H1 (cell line): ENCODE measurements at regions not wholly inside any gene's neighbourhood (a gene's known extent, or its start where the extent isn't known, plus 50 kb on each side); places are given as distances from the start of the nearest gene placed in this dataset.
A peak's percentile ranks its signal among the peaks of the same experiment; 100 is the strongest.

Experiments
- CTCF ChIA-PET: fragments of 300-600 bp; sonication (Branson Sonifier 250); formaldehyde crosslinking; loops from one replicate; lab custom pipeline; 2021; ENCODE audit not compliant: partially characterized antibody; lab: Charles Lee
- POLR2A ChIA-PET: fragments of 300-600 bp; sonication (Branson Sonifier 250); formaldehyde crosslinking; loops from one replicate; lab custom pipeline; 2021; ENCODE audit warnings: inconsistent platforms; ENCODE audit not compliant: partially characterized antibody; lab: Charles Lee
- DNase-seq, 2 experiments: peaks; one replicate each; pipeline versions ENCODE4 v3.0.0 to v3.0.0-alpha.2; 2010 to 2022; ENCODE audit warnings: low spot score in 2 of 2, low read depth in 1 of 2, mixed read lengths in 1 of 2
- FAIRE-seq: peaks from 2 replicates; lab custom pipeline; 2011; peaks lifted over from hg19 to GRCh38; lab: Jason Lieb, UNC
- H2AFZ ChIP-seq: 2 replicates; pipeline ENCODE4 v1.8.1; 2012; ENCODE audit warnings: low read length, inconsistent platforms
- H2AK5ac ChIP-seq: 2 replicates; pipeline ENCODE4 v1.6.1; 2013; ENCODE audit warnings: low read depth, low read length
- H2BK120ac ChIP-seq: replicated peaks from 2 replicates; pipeline ENCODE3; 2013; ENCODE audit warnings: low read depth, low read length, inconsistent platforms
- H2BK12ac ChIP-seq: 2 replicates; pipeline ENCODE4 v1.6.1; 2013; ENCODE audit warnings: low read depth, low read length
- H2BK15ac ChIP-seq: 2 replicates; pipeline ENCODE4 v1.6.1; 2013; ENCODE audit warnings: low read length
- H2BK20ac ChIP-seq: 2 replicates; pipeline ENCODE4 v1.6.1; 2013; ENCODE audit warnings: low read length
- H2BK5ac ChIP-seq: 2 replicates; pipeline ENCODE4 v1.6.1; 2013; ENCODE audit warnings: low read depth, low read length
- H3K14ac ChIP-seq: 2 replicates; pipeline ENCODE4 v1.6.1; 2013; ENCODE audit warnings: inconsistent platforms; ENCODE audit not compliant: insufficient read length
- H3K18ac ChIP-seq: 2 replicates; pipeline ENCODE4 v1.6.1; 2013; ENCODE audit warnings: low read length; ENCODE audit errors: extremely low read depth
- H3K23ac ChIP-seq: 2 replicates; pipeline ENCODE4 v1.6.1; 2013; ENCODE audit warnings: inconsistent platforms; ENCODE audit not compliant: insufficient read length
- H3K23me2 ChIP-seq: 2 replicates; pipeline ENCODE4 v1.6.1; 2013; ENCODE audit warnings: low read depth, low read length
- H3K27ac ChIP-seq: 2 replicates; pipeline ENCODE4 v1.6.1; 2011; ENCODE audit warnings: low read depth, low read length, inconsistent platforms
- H3K27me3 ChIP-seq, 4 experiments: replicated peaks in 1 of 4; 1 replicate in 1 of 4; 2 replicates in 3 of 4; pipeline versions ENCODE4 v1.6.1 to v1.8.1; 2011 to 2013; ENCODE audit warnings: low read length in 3 of 4, mild to moderate bottlenecking in 3 of 4, inconsistent platforms in 2 of 4, mixed read lengths in 2 of 4, moderate library complexity in 1 of 4; ENCODE audit not compliant: control insufficient read depth in 3 of 4, insufficient read depth in 3 of 4; ENCODE audit errors: extremely low read depth in 1 of 4
- H3K36me3 ChIP-seq, 4 experiments: 2 replicates each; pipeline versions ENCODE4 v1.6.1 to v1.8.1; 2011 to 2013; ENCODE audit warnings: mild to moderate bottlenecking in 4 of 4, low read length in 3 of 4, moderate library complexity in 2 of 4, control low read depth in 1 of 4, inconsistent platforms in 1 of 4; ENCODE audit not compliant: insufficient read depth in 4 of 4, control insufficient read depth in 2 of 4
- H3K4ac ChIP-seq: replicated peaks from 2 replicates; pipeline ENCODE3; 2013; ENCODE audit warnings: low read length, low read depth, mixed read lengths, inconsistent platforms; ENCODE audit not compliant: insufficient read length
- H3K4me1 ChIP-seq, 4 experiments: replicated peaks in 1 of 4; 1 replicate in 1 of 4; 2 replicates in 3 of 4; pipeline versions ENCODE4 v1.6.1 to v1.8.1; 2011 to 2013; ENCODE audit warnings: low read length in 3 of 4, inconsistent platforms in 2 of 4, mixed read lengths in 1 of 4; ENCODE audit not compliant: insufficient read depth in 4 of 4, control insufficient read depth in 3 of 4
- H3K4me2 ChIP-seq, 2 experiments: 2 replicates each; pipeline versions ENCODE4 v1.6.1 to v1.8.1; 2011 to 2013; ENCODE audit warnings: low read depth in 2 of 2, low read length in 2 of 2, control low read depth in 1 of 2, inconsistent platforms in 1 of 2, mild to moderate bottlenecking in 1 of 2; ENCODE audit not compliant: insufficient read depth in 1 of 2
- H3K4me3 ChIP-seq, 4 experiments: fragments of 200-600, 300-600 bp in 1 of 4; sonication (generic), shearing (Covaris generic), sonication (Bioruptor Twin) in 1 of 4; 2 replicates each; pipeline versions ENCODE4 v1.5.1 to v1.8.1; 2011 to 2016; ENCODE audit warnings: low read length in 4 of 4, low read depth in 3 of 4, control low read depth in 2 of 4, inconsistent platforms in 2 of 4, mild to moderate bottlenecking in 2 of 4, mixed read lengths in 1 of 4, moderate library complexity in 1 of 4; ENCODE audit not compliant: insufficient read depth in 2 of 4; ENCODE audit errors: extremely low read depth in 1 of 4
- H3K56ac ChIP-seq: replicated peaks from 2 replicates; pipeline ENCODE3; 2013; ENCODE audit warnings: low read depth, mild to moderate bottlenecking, mixed read lengths, low read length, inconsistent platforms; ENCODE audit not compliant: insufficient read length
- H3K79me1 ChIP-seq: 2 replicates; pipeline ENCODE4 v1.6.1; 2013; ENCODE audit warnings: low read depth, low read length, control low read depth
- H3K79me2 ChIP-seq, 2 experiments: 2 replicates each; pipeline versions ENCODE4 v1.6.1 to v1.8.1; 2012 to 2013; ENCODE audit warnings: low read length in 2 of 2, mild to moderate bottlenecking in 2 of 2, inconsistent platforms in 1 of 2; ENCODE audit not compliant: insufficient read depth in 2 of 2, control insufficient read depth in 1 of 2
- H3K9ac ChIP-seq, 4 experiments: replicated peaks in 1 of 4; 1 replicate in 1 of 4; 2 replicates in 3 of 4; pipeline versions ENCODE4 v1.6.1 to v1.8.1; 2011 to 2013; ENCODE audit warnings: low read depth in 3 of 4, low read length in 3 of 4, control low read depth in 2 of 4, mild to moderate bottlenecking in 2 of 4, moderate library complexity in 2 of 4, inconsistent platforms in 1 of 4; ENCODE audit errors: extremely low read depth in 1 of 4
- H3K9me3 ChIP-seq, 2 experiments: 2 replicates each; pipeline versions ENCODE4 v1.6.1 to v1.8.1; 2012 to 2013; ENCODE audit warnings: mild to moderate bottlenecking in 2 of 2, moderate library complexity in 2 of 2, control low read depth in 1 of 2, inconsistent platforms in 1 of 2, low read depth in 1 of 2, low read length in 1 of 2, mixed read lengths in 1 of 2; ENCODE audit not compliant: insufficient read depth in 2 of 2
- H4K20me1 ChIP-seq, 2 experiments: replicated peaks in 1 of 2; 2 replicates each; pipeline versions ENCODE3 to v1.8.1; 2011 to 2013; ENCODE audit warnings: inconsistent platforms in 2 of 2, low read length in 2 of 2, mild to moderate bottlenecking in 1 of 2; ENCODE audit not compliant: insufficient read depth in 2 of 2, control insufficient read depth in 1 of 2
- H4K5ac ChIP-seq: 2 replicates; pipeline ENCODE4 v1.6.1; 2013; ENCODE audit warnings: low read length, low read depth, mixed read lengths, inconsistent platforms; ENCODE audit not compliant: insufficient read length
- H4K8ac ChIP-seq: 2 replicates; pipeline ENCODE4 v1.8.0; 2013; ENCODE audit warnings: mild to moderate bottlenecking, moderate library complexity, low read length, inconsistent platforms; ENCODE audit not compliant: insufficient read depth; ENCODE audit errors: extremely low read depth
- H4K91ac ChIP-seq: replicated peaks from 2 replicates; pipeline ENCODE3; 2013; ENCODE audit warnings: low read length, mixed read lengths, inconsistent platforms; ENCODE audit not compliant: insufficient read length
- RAD21 ChIP-seq, 2 experiments: IDR thresholded peaks in 1 of 2; conservative IDR thresholded peaks in 1 of 2; 2 replicates each; pipeline ENCODE4 v1.6.1; 2011; ENCODE audit warnings: low read depth in 2 of 2, low read length in 2 of 2, improper control_type of control experiment in 1 of 2, inconsistent platforms in 1 of 2, mild to moderate bottlenecking in 1 of 2, moderate library complexity in 1 of 2
- SP2 ChIP-seq: IDR thresholded peaks from 2 replicates; pipeline ENCODE4 v1.6.1; 2012; ENCODE audit warnings: mild to moderate bottlenecking, low read length, inconsistent platforms
- WGBS, 2 experiments: shearing (Covaris generic) in 1 of 2; methylation state at CpG; one replicate each; pipeline versions ENCODE4 v1.1.6 to v1.1.7; 2013 to 2015; ENCODE audit warnings: low lambda C conversion rate in 2 of 2, mixed read lengths in 2 of 2, inconsistent platforms in 1 of 2, low coverage in 1 of 2, missing lambda C conversion rate in 1 of 2; ENCODE audit not compliant: insufficient replicate concordance in 2 of 2, insufficient coverage in 1 of 2, insufficient read length in 1 of 2; ENCODE audit errors: extremely low coverage in 1 of 2, missing lambda C conversion rate in 1 of 2; 5-methylcytosine and 5-hydroxymethylcytosine counted together

DNA sequence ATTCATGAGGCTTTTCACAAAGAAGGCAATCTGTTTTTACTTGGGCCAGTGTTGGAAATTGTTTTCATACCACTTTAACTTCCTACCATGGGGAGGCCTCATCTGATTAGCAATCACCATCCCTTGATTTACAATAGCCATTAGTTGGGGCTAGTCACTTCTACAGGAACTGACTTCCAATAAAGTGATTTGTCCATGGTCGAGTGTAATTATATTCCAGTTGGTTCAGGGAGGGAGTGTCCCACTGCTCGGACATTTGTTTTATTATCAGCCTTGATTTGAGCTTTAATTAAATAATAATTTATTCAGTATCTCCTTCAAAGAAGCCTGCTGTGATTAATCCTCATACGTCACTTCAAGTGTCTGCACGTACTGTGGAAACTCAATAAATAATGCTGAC lies 233.9 kb upstream of the CNTNAP5 start:
- no peak overlapping the region for H2BK12ac ChIP-seq
- H3K4me1 ChIP-seq, result no peaks in the 10 kb centered on the region
- H3K14ac ChIP-seq, result no peak overlapping the region
- H2BK120ac ChIP-seq, result no peak overlapping the region
- H3K79me1 ChIP-seq, result no peaks in the 10 kb centered on the region
- no peaks in the 10 kb centered on the region for H3K27me3 ChIP-seq
- H3K79me2 ChIP-seq, result no peaks in the 10 kb centered on the region
- H3K27ac ChIP-seq, result no peak overlapping the region
- H3K9ac ChIP-seq, result no peak overlapping the region
- no peaks in the 10 kb centered on the region for H4K20me1 ChIP-seq
- FAIRE-seq (no peak), DNase-seq (no peak)
- H3K36me3 ChIP-seq, result no peaks in the 10 kb centered on the region
- H2AK5ac ChIP-seq, result no peak overlapping the region
- ChIA-PET CTCF (interaction anchor here (1.0 kb wide), 1 partner anchor 17 kb away, joined by 4 read pairs; no protein-coding TSS in a partner anchor), POLR2A (no interaction called here)
- H3K56ac ChIP-seq, result no peak overlapping the region
- no peak overlapping the region for H4K8ac ChIP-seq
- no peak overlapping the region for H2BK20ac ChIP-seq
- no peak overlapping the region for H3K4me2 ChIP-seq
- H2AFZ ChIP-seq, result no peak overlapping the region
- TF ChIP-seq SP2, result no peak
- peak; percentile 24 to 36; a peak in 3 of 4 replicates for TF ChIP-seq RAD21 (IDR thresholded peaks at IDR 0.05 in 1 of 2, conservative IDR thresholded peaks at IDR 0.05 in 1 of 2; ENCODE audit: low read depth in 2 of 2, low read length in 2 of 2)
- H2BK5ac ChIP-seq, result no peak overlapping the region
- H3K18ac ChIP-seq, result no peak overlapping the region
- no peak overlapping the region for H3K4ac ChIP-seq
- no peak overlapping the region for H4K5ac ChIP-seq
- no peak overlapping the region for H4K91ac ChIP-seq
- no peaks in the 10 kb centered on the region for H3K23me2 ChIP-seq
- no peak overlapping the region for H2BK15ac ChIP-seq
- no peak overlapping the region for H3K23ac ChIP-seq
- 91% methylated on average over 4 of the region's 4 CpGs; no CpG with 5 or more reads in 1 of the 2 experiments for WGBS, 2 experiments
- peaks cover 0 to 4% of the 10 kb centered on the region in 2 experiments; a peak in 1 of 4 replicates for H3K9me3 ChIP-seq
- H3K4me3 ChIP-seq, result no peak overlapping the region
